Uterus (tissue), 3 donors: ENCODE measurements at regions not wholly inside any gene's neighbourhood (a gene's known extent, or its start where the extent isn't known, plus 50 kb on each side); places are given as distances from the start of the nearest gene placed in this dataset.

Experiments
- DNase-seq, 2 donors: peaks; one replicate each; pipeline ENCODE4 v3.0.0-alpha.2; 2019 to 2020
- H3K27ac ChIP-seq, 2 donors: fragments of 200-600 bp; sonication (generic); 1 replicate in 1 of 2; 2 replicates in 1 of 2; pipeline ENCODE4 v1.5.1; 2016 to 2018
- H3K27me3 ChIP-seq, 2 donors: fragments of 200-600 bp; sonication (generic); one replicate each; pipeline ENCODE4 v1.5.1; 2018 to 2019; ENCODE audit warnings: control low read depth in 1 of 2
- H3K36me3 ChIP-seq, 2 donors: fragments of 200-600 bp; sonication (generic); one replicate each; pipeline ENCODE4 v1.5.1; 2019; ENCODE audit warnings: control low read depth in 1 of 2
- H3K4me1 ChIP-seq, 2 donors: fragments of 200-600 bp; sonication (generic); one replicate each; pipeline ENCODE4 v1.5.1; 2018 to 2019; ENCODE audit warnings: control low read depth in 1 of 2
- H3K4me3 ChIP-seq, 2 donors: fragments of 200-600 bp; sonication (generic); 1 replicate in 1 of 2; 2 replicates in 1 of 2; pipeline ENCODE4 v1.5.1; 2018 to 2019; ENCODE audit warnings: mild to moderate bottlenecking in 1 of 2
- H3K9me3 ChIP-seq, 2 donors: fragments of 200-600 bp; sonication (generic); one replicate each; pipeline ENCODE4 v1.5.1; 2019; ENCODE audit warnings: control low read depth in 1 of 2
- POLR2A ChIP-seq, 2 donors: fragments of 450-650 bp; IDR thresholded peaks; one replicate each; pipeline ENCODE4 v1.6.1; 2016; ENCODE audit warnings: antibody characterized with exemption in 2 of 2, mild to moderate bottlenecking in 1 of 2, moderate library complexity in 1 of 2
- intact Hi-C: fragments of 100-400 bp; cut with DNase I; formaldehyde crosslinking; loops from one replicate; pipeline ENCODE4 v1.15.1; 2023; ENCODE audit warnings: low total_unique reads
- TF ChIP-seq, protein P1 (sequence below), 4 experiments: fragments of 200-600 bp in 2 of 4; fragments of 450-650 bp in 2 of 4; sonication (generic) in 2 of 4; IDR thresholded peaks; one replicate each; pipeline ENCODE4 v1.5.1; 2016 to 2019; ENCODE audit warnings: antibody characterized with exemption in 4 of 4, mild to moderate bottlenecking in 2 of 4, moderate library complexity in 1 of 4
- donor health status: DM: yes; HTN: yes; CAD: no.

GRCh38 chr6:18845896-18846295, 458.7 kb downstream of the RNF144B start:
- no peaks in the 10 kb centered on the region for H3K27me3 ChIP-seq
- H3K4me1 ChIP-seq, result no peaks in the 10 kb centered on the region
- intact Hi-C loops, result no loop called here
- no peak overlapping the region for H3K27ac ChIP-seq
- no peak for DNase-seq
- H3K36me3 ChIP-seq, result no peaks in the 10 kb centered on the region
- H3K4me3 ChIP-seq, result no peak overlapping the region
- no peak for TF ChIP-seq POLR2A (IDR thresholded peaks at IDR 0.05)
- TF ChIP-seq, protein P1, sequence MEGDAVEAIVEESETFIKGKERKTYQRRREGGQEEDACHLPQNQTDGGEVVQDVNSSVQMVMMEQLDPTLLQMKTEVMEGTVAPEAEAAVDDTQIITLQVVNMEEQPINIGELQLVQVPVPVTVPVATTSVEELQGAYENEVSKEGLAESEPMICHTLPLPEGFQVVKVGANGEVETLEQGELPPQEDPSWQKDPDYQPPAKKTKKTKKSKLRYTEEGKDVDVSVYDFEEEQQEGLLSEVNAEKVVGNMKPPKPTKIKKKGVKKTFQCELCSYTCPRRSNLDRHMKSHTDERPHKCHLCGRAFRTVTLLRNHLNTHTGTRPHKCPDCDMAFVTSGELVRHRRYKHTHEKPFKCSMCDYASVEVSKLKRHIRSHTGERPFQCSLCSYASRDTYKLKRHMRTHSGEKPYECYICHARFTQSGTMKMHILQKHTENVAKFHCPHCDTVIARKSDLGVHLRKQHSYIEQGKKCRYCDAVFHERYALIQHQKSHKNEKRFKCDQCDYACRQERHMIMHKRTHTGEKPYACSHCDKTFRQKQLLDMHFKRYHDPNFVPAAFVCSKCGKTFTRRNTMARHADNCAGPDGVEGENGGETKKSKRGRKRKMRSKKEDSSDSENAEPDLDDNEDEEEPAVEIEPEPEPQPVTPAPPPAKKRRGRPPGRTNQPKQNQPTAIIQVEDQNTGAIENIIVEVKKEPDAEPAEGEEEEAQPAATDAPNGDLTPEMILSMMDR (IDR thresholded peaks at IDR 0.05), result no peak
- no peaks in the 10 kb centered on the region for H3K9me3 ChIP-seq

GRCh38 chr6:18846327-18846726, 459.2 kb downstream of the RNF144B start:
- no peaks in the 10 kb centered on the region for H3K4me1 ChIP-seq
- H3K27ac ChIP-seq, result no peak overlapping the region
- no peak for DNase-seq
- no peak for TF ChIP-seq POLR2A (IDR thresholded peaks at IDR 0.05)
- TF ChIP-seq, protein P1 (IDR thresholded peaks at IDR 0.05), result no peak
- H3K27me3 ChIP-seq, result no peaks in the 10 kb centered on the region
- no peaks in the 10 kb centered on the region for H3K9me3 ChIP-seq
- no peak overlapping the region for H3K4me3 ChIP-seq
- H3K36me3 ChIP-seq, result no peaks in the 10 kb centered on the region
- intact Hi-C loops, result no loop called here

GRCh38 chr6:18861204-18861603, 474.1 kb downstream of the RNF144B start:
- no peaks in the 10 kb centered on the region for H3K36me3 ChIP-seq
- intact Hi-C loops, result no loop called here
- H3K27me3 ChIP-seq, result no peaks in the 10 kb centered on the region
- TF ChIP-seq POLR2A (IDR thresholded peaks at IDR 0.05), result no peak
- TF ChIP-seq, protein P1 (IDR thresholded peaks at IDR 0.05), result no peak
- no peak overlapping the region for H3K27ac ChIP-seq
- no peaks in the 10 kb centered on the region for H3K4me1 ChIP-seq
- H3K9me3 ChIP-seq, result no peaks in the 10 kb centered on the region
- no peak for DNase-seq
- no peak overlapping the region for H3K4me3 ChIP-seq

DNA sequence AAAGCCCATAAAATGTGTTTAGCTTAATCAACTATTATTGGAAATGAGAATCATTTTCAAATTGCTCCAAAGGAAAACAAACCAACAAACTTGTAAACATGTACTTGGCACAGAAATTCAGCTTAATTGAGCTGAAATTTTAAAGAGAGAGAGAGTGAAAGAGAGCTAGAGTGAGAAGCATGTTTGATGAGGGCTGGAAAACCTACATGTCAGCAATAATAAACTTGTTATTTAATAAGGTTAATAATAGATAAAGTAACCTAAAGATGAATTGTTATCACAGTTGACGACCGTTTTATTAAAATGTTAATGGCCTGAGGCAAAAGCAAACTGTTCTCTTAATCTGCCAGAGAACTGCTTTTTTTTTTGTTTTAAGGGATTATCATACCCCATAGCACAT, 496.1 kb downstream of the RNF144B start:
- TF ChIP-seq, protein P1 (IDR thresholded peaks at IDR 0.05), result no peak
- no peak for TF ChIP-seq POLR2A (IDR thresholded peaks at IDR 0.05)
- no peak overlapping the region for H3K4me3 ChIP-seq

DNA sequence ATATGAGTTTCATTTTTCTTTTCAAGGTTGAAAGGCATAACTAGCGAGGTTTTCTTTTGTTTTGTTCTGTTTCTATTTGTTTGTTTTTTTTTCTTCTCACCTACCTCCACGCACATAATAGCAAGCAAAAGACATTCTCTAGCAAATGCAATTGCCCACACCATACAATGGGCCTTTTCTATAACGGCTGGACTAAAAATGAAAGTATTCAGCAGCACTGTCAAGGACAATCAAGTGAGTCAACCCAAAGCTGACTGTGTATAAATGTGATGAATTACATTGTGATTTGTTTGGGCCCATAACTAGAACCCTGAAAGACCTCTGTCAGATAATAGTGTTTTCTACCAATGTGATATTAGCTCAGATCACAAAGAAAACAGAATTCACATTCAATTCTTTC, 496.7 kb downstream of the RNF144B start:
- H3K9me3 ChIP-seq, result no peaks in the 10 kb centered on the region
- no peak overlapping the region for H3K4me3 ChIP-seq
- DNase-seq, result no peak
- H3K36me3 ChIP-seq, result no peaks in the 10 kb centered on the region
- TF ChIP-seq, protein P1 (IDR thresholded peaks at IDR 0.05), result no peak
- no peak for TF ChIP-seq POLR2A (IDR thresholded peaks at IDR 0.05)
- no peak overlapping the region for H3K27ac ChIP-seq
- intact Hi-C loops, result no loop called here
- H3K4me1 ChIP-seq, result no peaks in the 10 kb centered on the region
- H3K27me3 ChIP-seq, result no peaks in the 10 kb centered on the region

More for the DNA sequence above, 496.1 kb downstream of the RNF144B start:
- Histone ChIP-seq H3K27ac (no peak overlapping the region), H3K36me3 (no peaks in the 10 kb centered on the region), H3K4me1 (no peaks in the 10 kb centered on the region), H3K27me3 (no peaks in the 10 kb centered on the region), H3K9me3 (no peaks in the 10 kb centered on the region)
- intact Hi-C loops, result no loop called here
- no peak for DNase-seq
